GM12878 (cell line): ENCODE measurements at regions not wholly inside any gene's neighbourhood (a gene's known extent, or its start where the extent isn't known, plus 50 kb on each side); places are given as distances from the start of the nearest gene placed in this dataset.

Source experiments
- ATAC-seq: fragments of 200-7000 bp; cut with Tn5 transposase; 3 replicates; pipeline ENCODE4 v1.9.1; 2020; ENCODE audit warnings: mild to moderate bottlenecking, moderate library complexity
- BruUV-seq: library from RNA; stranded (reverse); fragments of 400-500 nt; replicated peaks from 2 replicates; lab custom pipeline; 2021; lab: Mats Ljungman, UMichigan
- CTCF ChIA-PET: fragments of 300-600 bp; sonication (Branson Sonifier 250); formaldehyde crosslinking; extraction: SDS; loops from one replicate; lab custom pipeline; 2021; ENCODE audit warnings: inconsistent platforms; lab: Yijun Ruan, JAX
- POLR2A ChIA-PET: fragments of 350-600 bp; formaldehyde crosslinking; extraction: SDS; loops from one replicate; lab custom pipeline; 2021; ENCODE audit warnings: inconsistent platforms; lab: Charles Lee
- RAD21 ChIA-PET: fragments of 300-600 bp; sonication (Branson Sonifier 250); formaldehyde crosslinking; loops from one replicate; lab custom pipeline; 2023; ENCODE audit warnings: antibody characterized with exemption; ENCODE audit not compliant: unreplicated experiment; lab: Charles Lee
- SMC1A ChIA-PET: fragments of 300-600 bp; sonication (Branson Sonifier 250); formaldehyde crosslinking; loops from one replicate; lab custom pipeline; 2023; ENCODE audit not compliant: unreplicated experiment, uncharacterized antibody; lab: Charles Lee
- DNase-seq: peaks from one replicate; pipeline ENCODE4 v3.0.0-alpha.2; 2011; ENCODE audit warnings: low read depth, low spot score
- FAIRE-seq: peaks from 3 replicates; lab custom pipeline; 2011; peaks lifted over from hg19 to GRCh38; lab: Jason Lieb, UNC
- H2AFZ ChIP-seq: 2 replicates; pipeline ENCODE4 v1.6.0; 2011; ENCODE audit warnings: low read depth, low read length, control low read depth; ENCODE audit not compliant: control insufficient read depth
- H3K27ac ChIP-seq: 2 replicates; pipeline ENCODE4 v1.5.1; 2011; ENCODE audit warnings: control low read depth; ENCODE audit not compliant: control insufficient read depth, insufficient read depth
- H3K27me3 ChIP-seq, 2 experiments: replicated peaks in 1 of 2; 2 replicates each; pipeline versions ENCODE4 v1.6.0 to v1.6.1; 2011; ENCODE audit warnings: low read length in 1 of 2; ENCODE audit not compliant: control insufficient read depth in 2 of 2, insufficient read depth in 2 of 2
- H3K36me3 ChIP-seq, 2 experiments: 2 replicates each; pipeline ENCODE4 v1.5.1; 2011; ENCODE audit warnings: low read length in 1 of 2; ENCODE audit not compliant: control insufficient read depth in 2 of 2, insufficient read depth in 2 of 2
- H3K4me1 ChIP-seq: 2 replicates; pipeline ENCODE4 v1.6.1; 2011; ENCODE audit warnings: mild to moderate bottlenecking, low read length, moderate library complexity, mixed read lengths; ENCODE audit not compliant: control insufficient read depth, insufficient read depth
- H3K4me2 ChIP-seq: 2 replicates; pipeline ENCODE4 v1.6.0; 2011; ENCODE audit warnings: control low read depth; ENCODE audit not compliant: control insufficient read depth, insufficient read depth
- H3K4me3 ChIP-seq: fragments of 200-600 bp; sonication (generic); 2 replicates; pipeline ENCODE4 v1.5.1; 2016
- H3K79me2 ChIP-seq: 2 replicates; pipeline ENCODE4 v1.6.0; 2011; ENCODE audit warnings: low read length; ENCODE audit not compliant: control insufficient read depth, insufficient read depth
- H3K9ac ChIP-seq: 2 replicates; pipeline ENCODE4 v1.8.0; 2011; ENCODE audit warnings: low read length, control low read depth, mixed read lengths; ENCODE audit not compliant: control insufficient read depth, insufficient read depth
- H3K9me3 ChIP-seq: replicated peaks from 3 replicates; pipeline ENCODE4 v1.5.1; 2011; ENCODE audit warnings: mild to moderate bottlenecking, low read length; ENCODE audit not compliant: control insufficient read depth, insufficient read depth
- H4K20me1 ChIP-seq: 2 replicates; pipeline ENCODE4 v1.6.0; 2011; ENCODE audit not compliant: control insufficient read depth, insufficient read depth
- ESRRA ChIP-seq: IDR thresholded peaks from 2 replicates; pipeline ENCODE4 v1.6.1; 2012; ENCODE audit warnings: mild to moderate bottlenecking, low read length, improper control_type of control experiment
- FOXK2 ChIP-seq: fragments of 450-650 bp; IDR thresholded peaks from 2 replicates; pipeline ENCODE4 v1.6.1; 2017; ENCODE audit warnings: mild to moderate bottlenecking, moderate library complexity
- MYC ChIP-seq: IDR thresholded peaks from 2 replicates; pipeline ENCODE4 v1.6.1; 2011; ENCODE audit warnings: mild to moderate bottlenecking, low read length, moderate library complexity, inconsistent platforms; ENCODE audit not compliant: insufficient read depth, insufficient replicate concordance, insufficient read length, severe bottlenecking
- NFYA ChIP-seq: IDR thresholded peaks from 2 replicates; pipeline ENCODE4 v1.6.1; 2011; ENCODE audit warnings: low read depth, mild to moderate bottlenecking, low read length, improper control_type of control experiment, borderline replicate concordance
- NR2C1 ChIP-seq: fragments of 450-650 bp; IDR thresholded peaks from 2 replicates; pipeline ENCODE4 v1.6.1; 2017; ENCODE audit warnings: antibody characterized with exemption, mild to moderate bottlenecking, moderate library complexity
- RELA ChIP-seq: fragments of 450-650 bp; IDR thresholded peaks from 2 replicates; pipeline ENCODE4 v1.8.0; 2014; ENCODE audit warnings: borderline replicate concordance; ENCODE audit not compliant: partially characterized antibody
- SRF ChIP-seq, 2 experiments: IDR thresholded peaks; 2 replicates each; pipeline ENCODE4 v1.6.1; 2011; ENCODE audit warnings: low read depth in 2 of 2, low read length in 2 of 2, mild to moderate bottlenecking in 1 of 2, moderate library complexity in 1 of 2
- WGBS: methylation state at CpG from one replicate; pipeline ENCODE4 v1.1.6; 2016; ENCODE audit warnings: low lambda C conversion rate; ENCODE audit not compliant: insufficient replicate concordance, insufficient coverage; ENCODE audit errors: missing lambda C conversion rate; 5-methylcytosine and 5-hydroxymethylcytosine counted together
- in situ Hi-C: fragments of 300-500 bp; cut with MboI; formaldehyde crosslinking; loops from 9 replicates; pipeline ENCODE4 v1.14.3; 2018; ENCODE audit warnings: mixed read lengths
- intact Hi-C: fragments of 100-400 bp; cut with micrococcal nuclease; formaldehyde crosslinking; loops from one replicate; pipeline ENCODE4 v1.14.2; 2022; ENCODE audit not compliant: unreplicated experiment
- TF ChIP-seq, protein P1 (sequence below): IDR thresholded peaks from 2 replicates; pipeline ENCODE4 v1.6.1; 2011; ENCODE audit warnings: borderline replicate concordance, low read depth, mild to moderate bottlenecking, moderate library complexity, low read length; ENCODE audit not compliant: insufficient read depth, poor library complexity, severe bottlenecking

DNA sequence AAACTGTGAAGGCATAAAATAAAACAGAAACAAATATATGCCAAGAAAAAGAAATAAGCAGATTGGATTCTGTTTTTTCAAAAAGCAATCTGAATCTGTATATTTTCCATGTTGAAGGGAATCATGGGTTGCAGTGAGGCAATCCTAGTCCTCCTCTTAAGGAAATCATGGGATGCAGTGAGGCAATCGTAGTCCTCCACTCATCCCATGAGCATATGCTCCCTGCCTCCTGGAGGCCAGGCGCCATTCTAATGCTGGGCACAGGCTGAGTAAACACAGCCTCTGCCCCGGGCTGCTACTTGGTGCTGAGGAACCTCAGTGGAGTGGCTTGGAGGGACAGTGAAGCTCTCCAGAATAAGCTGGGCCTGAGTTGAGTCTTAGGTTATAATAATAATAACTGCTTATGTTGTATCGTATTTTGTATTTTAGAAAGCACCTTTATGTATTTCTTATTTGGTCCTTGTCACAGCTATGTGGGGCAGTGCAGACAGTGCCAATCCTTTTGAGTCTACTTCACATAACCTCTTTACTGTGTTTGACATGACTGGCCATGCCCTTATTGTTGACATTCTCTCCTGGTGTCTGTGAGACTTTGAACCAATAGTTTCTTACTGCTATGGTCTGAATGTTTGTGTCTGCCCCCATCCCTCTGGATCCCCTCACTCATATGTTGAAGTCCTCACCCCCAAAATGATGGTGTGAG, 56.6 kb upstream of the CITED2 start:
- in situ Hi-C loops: no loop called here
- Histone ChIP-seq H3K9me3 (peaks cover 3% of the 10 kb centered on the region; the same call in 1 of the 3 replicates), H3K4me1 (no peaks in the 10 kb centered on the region), H4K20me1 (no peaks in the 10 kb centered on the region), H3K4me2 (no peak overlapping the region), H3K9ac (no peak overlapping the region), H3K79me2 (no peaks in the 10 kb centered on the region), H2AFZ (no peak overlapping the region), H3K36me3 (no peaks in the 10 kb centered on the region), H3K4me3 (no peak overlapping the region), H3K27ac (no peak overlapping the region), H3K27me3 (no peaks in the 10 kb centered on the region)
- WGBS: 40% methylated on average over 4 of the region's 4 CpGs
- ChIA-PET CTCF (no interaction called here), SMC1A (interaction anchor here (0.6 to 1.0 kb wide), 2 partner anchors 17 to 173 kb away, joined by 3 to 4 read pairs; no protein-coding TSS in a partner anchor), POLR2A (no interaction called here), RAD21 (no interaction called here)
- intact Hi-C loops: loop anchor here (10.0 kb wide), 1 partner anchor 1416 kb away; no protein-coding TSS in a partner anchor
- ATAC-seq: no peak
- FAIRE-seq: no peak
- BruUV-seq: no TSS peak
- DNase-seq: no peak
- TF ChIP-seq MYC (no peak), NFYA (no peak), FOXK2 (no peak), ESRRA (no peak), RELA (no peak), SRF (IDR thresholded peaks at IDR 0.05; ENCODE audit: low read depth in 2 of 2, low read length in 2 of 2) (no peak), NR2C1 (no peak)
- TF ChIP-seq, protein P1, sequence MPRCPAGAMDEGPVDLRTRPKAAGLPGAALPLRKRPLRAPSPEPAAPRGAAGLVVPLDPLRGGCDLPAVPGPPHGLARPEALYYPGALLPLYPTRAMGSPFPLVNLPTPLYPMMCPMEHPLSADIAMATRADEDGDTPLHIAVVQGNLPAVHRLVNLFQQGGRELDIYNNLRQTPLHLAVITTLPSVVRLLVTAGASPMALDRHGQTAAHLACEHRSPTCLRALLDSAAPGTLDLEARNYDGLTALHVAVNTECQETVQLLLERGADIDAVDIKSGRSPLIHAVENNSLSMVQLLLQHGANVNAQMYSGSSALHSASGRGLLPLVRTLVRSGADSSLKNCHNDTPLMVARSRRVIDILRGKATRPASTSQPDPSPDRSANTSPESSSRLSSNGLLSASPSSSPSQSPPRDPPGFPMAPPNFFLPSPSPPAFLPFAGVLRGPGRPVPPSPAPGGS: no peak
